ENCODE measurements at regions not wholly inside any gene's neighbourhood (a gene's known extent, or its start where the extent isn't known, plus 50 kb on each side); places are given as distances from the start of the nearest gene placed in this dataset.

DNA sequence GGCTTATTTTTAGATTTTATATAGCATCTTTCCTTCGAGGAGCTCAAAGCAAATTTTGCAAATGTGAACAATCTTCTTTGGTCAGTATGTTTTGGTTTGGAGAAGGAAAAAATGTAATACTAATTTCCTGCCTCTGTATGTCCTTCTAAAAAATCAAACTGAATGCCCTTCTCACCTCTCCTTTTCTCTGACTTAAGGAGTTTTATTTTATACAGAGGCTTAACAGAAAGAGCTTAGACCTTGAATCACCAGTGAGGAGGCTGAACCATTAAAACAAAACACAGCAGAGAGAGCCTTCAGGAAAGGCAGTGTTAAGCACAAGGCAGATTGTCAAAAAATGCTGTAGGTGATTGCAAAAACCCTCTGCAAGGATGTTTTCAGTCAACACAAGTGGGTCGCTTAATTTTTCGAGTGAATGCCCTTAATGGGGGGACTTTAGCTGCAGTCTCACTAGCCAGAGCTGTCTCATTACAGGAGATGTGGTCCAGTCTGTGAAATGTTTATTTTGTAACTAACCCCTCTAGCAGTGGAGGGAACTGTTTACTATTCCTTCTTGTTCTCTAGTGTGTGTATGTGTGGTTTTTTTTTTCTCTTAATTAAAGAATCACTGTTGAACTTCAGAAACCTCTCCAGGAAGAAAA, 481.3 kb upstream of the CITED2 start:
- no TSS peak for BruUV-seq (replicated peaks)

GRCh38 chr6:139853302-139853992, 479.0 kb upstream of the CITED2 start:
- TF ChIP-seq CTCF (IDR thresholded peaks at IDR 0.05; ENCODE audit: unreplicated experiment): no peak
- BruUV-seq (replicated peaks): no TSS peak
- H3K4me3 Mint-ChIP-seq (ENCODE audit: unreplicated experiment): no peak overlapping the region
- peaks cover 4% of the 10 kb centered on the region for H3K4me1 Mint-ChIP-seq (ENCODE audit: insufficient read depth, unreplicated experiment)
- POLR2A ChIA-PET: interaction anchor here (1.1 kb wide), 1 partner anchor 18 kb away, joined by 5 read pairs; no protein-coding TSS in a partner anchor
- peaks cover 14% of the 10 kb centered on the region for H3K9me3 Mint-ChIP-seq (ENCODE audit: unreplicated experiment)
- no peak for DNase-seq (ENCODE audit: unreplicated experiment)
- H3K27me3 Mint-ChIP-seq (ENCODE audit: insufficient read depth, unreplicated experiment): no peaks in the 10 kb centered on the region
- CTCF ChIA-PET: interaction anchor here (1.2 to 1.5 kb wide), 3 partner anchors 12 to 483 kb away, joined by 3 to 5 read pairs (median 4); no protein-coding TSS in a partner anchor
- intact Hi-C loops (cut with micrococcal nuclease): no loop called here
- H3K27ac Mint-ChIP-seq (ENCODE audit: low read depth, unreplicated experiment): no peak overlapping the region
- H3K36me3 Mint-ChIP-seq (ENCODE audit: insufficient read depth, unreplicated experiment): no peaks in the 10 kb centered on the region

More for the DNA sequence above, 481.3 kb upstream of the CITED2 start:
- no peak overlapping the region for H3K4me3 Mint-ChIP-seq (ENCODE audit: unreplicated experiment)
- ChIA-PET CTCF (interaction anchor here (0.6 kb wide), 1 partner anchor 24 kb away, joined by 3 read pairs; no protein-coding TSS in a partner anchor), POLR2A (interaction anchor here (0.9 kb wide), 1 partner anchor 85 kb away, joined by 3 read pairs; no protein-coding TSS in a partner anchor)
- H3K36me3 Mint-ChIP-seq (ENCODE audit: insufficient read depth, unreplicated experiment): no peaks in the 10 kb centered on the region
- H3K4me1 Mint-ChIP-seq (ENCODE audit: insufficient read depth, unreplicated experiment): no peaks in the 10 kb centered on the region
- no peak overlapping the region for H3K27ac Mint-ChIP-seq (ENCODE audit: low read depth, unreplicated experiment)
- no peaks in the 10 kb centered on the region for H3K27me3 Mint-ChIP-seq (ENCODE audit: insufficient read depth, unreplicated experiment)
- DNase-seq (ENCODE audit: unreplicated experiment): no peak
- H3K9me3 Mint-ChIP-seq (ENCODE audit: unreplicated experiment): peaks cover 3% of the 10 kb centered on the region
- no peak for TF ChIP-seq CTCF (IDR thresholded peaks at IDR 0.05; ENCODE audit: unreplicated experiment)
- intact Hi-C loops (cut with micrococcal nuclease): no loop called here

DNA sequence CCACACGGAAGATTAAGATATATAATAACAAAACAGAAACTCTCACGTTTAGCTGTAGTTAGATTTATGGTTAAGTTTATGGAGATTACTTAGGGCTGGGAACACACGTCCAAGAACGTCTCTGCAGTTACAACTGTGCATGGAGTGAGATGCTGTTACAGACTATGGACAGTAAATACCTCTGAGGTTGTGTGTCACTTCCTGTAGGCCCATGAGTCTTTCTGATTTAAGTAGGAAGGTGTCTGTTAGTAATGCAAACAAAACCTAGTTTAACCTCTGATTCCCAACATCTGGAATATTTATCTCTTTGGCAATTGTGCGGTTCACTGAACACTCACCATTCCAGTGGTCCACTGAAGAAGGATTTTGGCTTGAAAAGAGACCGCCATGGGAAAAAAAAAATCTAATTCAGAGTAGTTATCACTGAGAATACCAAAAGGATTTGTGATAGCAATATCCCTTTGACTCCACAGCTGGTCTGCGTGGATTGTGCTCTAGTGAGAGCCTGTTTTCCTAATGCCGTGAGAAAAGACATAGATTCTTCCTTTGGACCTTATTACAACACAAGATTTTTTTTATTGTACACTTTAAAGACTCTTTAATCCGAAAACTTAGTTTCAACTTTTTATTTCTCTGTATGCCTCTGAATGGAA, 478.2 kb upstream of the CITED2 start:
- Mint-ChIP-seq H3K4me3 (ENCODE audit: unreplicated experiment) (no peak overlapping the region), H3K36me3 (ENCODE audit: insufficient read depth, unreplicated experiment) (no peaks in the 10 kb centered on the region), H3K9me3 (ENCODE audit: unreplicated experiment) (peaks cover 14% of the 10 kb centered on the region), H3K4me1 (ENCODE audit: insufficient read depth, unreplicated experiment) (peaks cover 5% of the 10 kb centered on the region), H3K27ac (ENCODE audit: low read depth, unreplicated experiment) (no peak overlapping the region), H3K27me3 (ENCODE audit: insufficient read depth, unreplicated experiment) (no peaks in the 10 kb centered on the region)
- ChIA-PET CTCF (interaction anchor here (0.5 to 1.5 kb wide), 4 partner anchors 11 to 482 kb away, joined by 3 to 5 read pairs (median 4); no protein-coding TSS in a partner anchor), POLR2A (no interaction called here)
- intact Hi-C loops (cut with micrococcal nuclease): no loop called here
- no peak for DNase-seq (ENCODE audit: unreplicated experiment)
- no peak for TF ChIP-seq CTCF (IDR thresholded peaks at IDR 0.05; ENCODE audit: unreplicated experiment)
- BruUV-seq (replicated peaks): no TSS peak

DNA sequence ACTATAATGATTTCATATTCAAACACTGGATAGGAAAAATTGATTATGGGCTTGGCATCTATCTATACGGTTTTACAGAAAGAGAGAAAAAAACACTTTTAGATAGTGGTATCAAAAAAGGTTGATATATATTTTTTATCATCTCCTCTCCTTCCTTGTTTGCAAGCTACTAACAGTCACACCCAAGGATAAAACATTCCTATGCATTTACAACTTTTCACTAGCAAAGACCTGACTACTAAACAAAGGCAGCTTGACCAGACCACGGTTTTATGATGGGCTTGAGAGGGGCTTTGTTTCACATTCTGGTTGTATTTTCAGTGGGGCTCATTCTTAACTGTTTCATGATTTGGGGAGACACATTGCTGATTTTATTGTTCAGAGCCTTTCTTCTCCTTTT, 477.6 kb upstream of the CITED2 start:
- peaks cover 14% of the 10 kb centered on the region for H3K9me3 Mint-ChIP-seq (ENCODE audit: unreplicated experiment)
- ChIA-PET CTCF (interaction anchor here (1.5 kb wide), 1 partner anchor 88 kb away, joined by 3 read pairs; no protein-coding TSS in a partner anchor), POLR2A (interaction anchor here (1.1 kb wide), 1 partner anchor 10 kb away, joined by 4 read pairs; no protein-coding TSS in a partner anchor)
- no peak overlapping the region for H3K27ac Mint-ChIP-seq (ENCODE audit: low read depth, unreplicated experiment)
- no peak for TF ChIP-seq CTCF (IDR thresholded peaks at IDR 0.05; ENCODE audit: unreplicated experiment)
- no peaks in the 10 kb centered on the region for H3K36me3 Mint-ChIP-seq (ENCODE audit: insufficient read depth, unreplicated experiment)
- H3K4me3 Mint-ChIP-seq (ENCODE audit: unreplicated experiment): no peak overlapping the region
- BruUV-seq (replicated peaks): no TSS peak
- peaks cover 5% of the 10 kb centered on the region for H3K4me1 Mint-ChIP-seq (ENCODE audit: insufficient read depth, unreplicated experiment)
- DNase-seq (ENCODE audit: unreplicated experiment): no peak
- no peaks in the 10 kb centered on the region for H3K27me3 Mint-ChIP-seq (ENCODE audit: insufficient read depth, unreplicated experiment)
- intact Hi-C loops (cut with micrococcal nuclease): no loop called here

Data from MCF 10A (cell line).